Activated naive CD4-positive, alpha-beta T cell treated with Interleukin-2 at 50 U/mL for 16 hours (primary cell): ENCODE measurements at regions not wholly inside any gene's neighbourhood (a gene's known extent, or its start where the extent isn't known, plus 50 kb on each side); places are given as distances from the start of the nearest gene placed in this dataset.
"Not testable (repeated sequence)": the region's sequence is repeated elsewhere in the genome, so short reads cannot be mapped to it uniquely, and the experiment has no call there.

Experiments
- DNase-seq: peaks from one replicate; pipeline ENCODE4 v3.0.0-alpha.2; 2020

DNA sequence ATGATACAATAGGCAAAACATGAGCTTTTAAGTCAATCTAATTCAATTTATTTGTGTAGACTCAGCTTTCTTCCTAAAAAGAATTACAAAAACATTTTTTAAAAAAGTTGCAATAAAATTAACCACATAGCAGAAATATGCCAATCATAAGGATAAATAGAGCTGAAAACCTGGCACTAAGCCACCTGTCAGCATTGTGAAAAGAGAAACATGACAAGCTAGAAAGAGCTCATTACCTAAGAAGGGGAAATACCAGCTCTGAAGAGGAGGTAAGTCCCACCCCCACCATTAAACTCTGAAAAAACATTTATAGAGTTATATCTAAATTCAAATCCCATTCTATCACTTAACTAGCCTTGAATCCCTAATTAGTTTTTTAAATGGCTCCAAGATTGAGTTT is 372.9 kb downstream of the OSTF1 start:
- DNase-seq, result no peak

DNA sequence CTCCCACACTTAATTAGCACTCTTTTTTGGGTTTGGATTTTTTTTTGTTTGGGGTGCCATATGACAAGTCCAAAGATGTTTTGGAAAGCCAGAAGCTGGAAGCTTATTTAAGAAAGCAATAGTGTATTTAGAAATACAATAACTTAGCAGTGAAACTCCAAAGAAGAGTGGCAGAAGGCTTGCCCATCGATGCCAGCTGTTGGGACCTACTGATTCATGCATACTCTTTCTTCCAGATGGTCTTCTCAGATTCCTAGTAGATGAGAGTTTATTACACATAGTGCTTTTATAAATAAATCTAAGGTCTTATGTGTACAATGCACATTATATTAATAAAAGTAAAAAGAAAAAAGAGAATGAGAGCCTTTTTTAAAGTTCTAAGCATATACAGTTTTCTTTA is 374.6 kb downstream of the OSTF1 start:
- no peak for DNase-seq

DNA sequence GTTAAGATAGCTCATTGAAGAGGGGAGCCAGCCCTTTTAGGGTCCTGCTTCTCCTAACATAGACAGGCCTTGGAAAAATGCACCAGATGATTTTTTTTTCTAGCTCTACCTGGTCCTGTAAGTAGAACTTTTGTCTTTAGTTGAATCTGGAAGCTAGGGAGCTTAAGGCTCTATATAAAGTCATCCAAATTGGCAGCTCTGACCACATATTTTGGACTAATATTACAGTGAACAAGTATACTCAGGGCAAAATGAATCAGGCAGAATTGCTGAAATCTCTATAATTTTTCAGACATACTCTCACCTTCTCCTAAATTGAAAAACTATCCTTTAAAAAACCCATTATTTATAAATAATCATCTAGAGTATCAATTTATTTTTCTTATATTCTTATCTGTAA is 375.6 kb downstream of the OSTF1 start:
- no peak for DNase-seq

DNA sequence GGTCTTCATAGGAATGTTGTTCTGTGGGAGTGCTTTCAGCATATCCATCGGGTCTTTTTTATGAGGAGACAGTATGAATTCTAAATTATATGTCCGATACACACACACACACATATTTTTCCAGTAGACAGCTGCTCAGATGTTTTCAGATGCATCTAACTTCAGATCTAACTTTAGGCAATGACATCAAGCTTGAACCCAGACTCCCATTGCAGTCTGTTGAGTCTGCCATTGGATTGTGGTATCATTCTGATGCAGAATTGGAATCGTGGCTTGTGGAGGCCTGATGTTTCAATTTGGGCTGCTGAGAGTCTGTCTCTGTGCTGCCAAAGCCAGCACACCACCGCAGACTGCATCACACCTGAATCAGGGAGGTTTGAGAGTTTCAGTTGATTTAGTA is 376.4 kb downstream of the OSTF1 start:
- DNase-seq, result no peak

DNA sequence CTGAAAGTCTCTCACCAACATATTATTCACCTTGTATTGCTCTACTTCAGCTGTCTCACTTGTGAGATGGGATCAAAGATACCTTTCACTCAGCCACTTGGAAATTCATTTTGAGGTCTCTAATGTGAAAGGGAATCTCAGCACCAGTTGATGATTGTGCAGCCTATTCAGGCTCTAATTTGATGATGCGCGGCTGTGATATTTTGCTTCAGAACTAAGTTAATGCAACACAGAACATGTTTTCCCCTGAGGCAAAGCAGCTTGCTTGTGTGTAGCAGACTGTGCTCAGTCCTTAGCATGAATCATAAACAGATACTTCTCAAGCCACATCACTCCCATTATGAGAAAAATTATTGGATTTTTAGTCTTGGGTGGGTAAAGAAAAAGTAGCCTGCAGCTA is 378.8 kb downstream of the OSTF1 start:
- no peak for DNase-seq

DNA sequence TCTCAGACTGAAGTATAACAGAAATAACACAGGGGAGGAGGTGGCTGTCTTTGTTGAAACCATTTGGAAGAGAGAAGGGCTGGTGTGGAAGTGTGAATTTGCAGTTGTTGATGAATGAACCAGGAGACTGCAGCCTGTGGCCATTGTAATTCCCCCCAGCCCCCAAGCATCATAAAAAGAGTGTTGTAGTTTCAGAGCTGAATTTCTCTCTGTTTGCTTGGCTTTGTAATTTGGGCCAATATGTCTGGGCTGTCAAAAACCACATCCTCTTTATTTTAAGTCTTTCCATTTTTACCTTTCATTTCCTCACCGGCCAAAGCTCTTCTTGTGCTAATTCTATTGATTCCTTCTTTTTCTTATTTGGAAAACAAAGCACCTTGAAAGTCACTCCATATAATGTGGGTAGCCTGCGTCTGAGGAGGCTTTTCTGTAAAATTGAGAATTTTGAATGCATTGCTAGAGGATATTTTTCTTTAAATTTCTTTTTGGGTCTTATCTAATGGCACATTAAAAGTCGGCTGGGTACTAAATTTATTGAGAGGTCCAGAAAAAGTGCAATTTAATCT is 383.3 kb downstream of the OSTF1 start:
- no peak for DNase-seq

DNA sequence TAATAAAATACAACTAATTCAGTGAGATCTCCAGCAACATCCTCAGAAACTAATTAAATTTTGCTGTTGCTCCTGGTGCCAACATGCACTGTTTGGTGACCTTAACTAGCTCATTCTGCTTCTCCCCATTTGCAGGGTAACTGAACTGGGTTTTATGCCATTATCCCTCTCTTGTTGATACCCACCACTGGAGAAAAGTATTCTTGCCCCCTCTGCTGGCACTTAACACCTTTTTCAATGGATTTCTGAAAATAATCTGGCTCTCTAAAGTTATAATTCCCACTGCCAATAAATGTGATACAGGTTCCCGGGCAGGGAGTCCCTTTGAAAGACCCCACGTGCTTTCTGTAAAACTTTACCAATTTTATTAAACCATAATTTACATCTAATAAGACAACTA is 394.3 kb downstream of the OSTF1 start:
- DNase-seq, result no peak

DNA sequence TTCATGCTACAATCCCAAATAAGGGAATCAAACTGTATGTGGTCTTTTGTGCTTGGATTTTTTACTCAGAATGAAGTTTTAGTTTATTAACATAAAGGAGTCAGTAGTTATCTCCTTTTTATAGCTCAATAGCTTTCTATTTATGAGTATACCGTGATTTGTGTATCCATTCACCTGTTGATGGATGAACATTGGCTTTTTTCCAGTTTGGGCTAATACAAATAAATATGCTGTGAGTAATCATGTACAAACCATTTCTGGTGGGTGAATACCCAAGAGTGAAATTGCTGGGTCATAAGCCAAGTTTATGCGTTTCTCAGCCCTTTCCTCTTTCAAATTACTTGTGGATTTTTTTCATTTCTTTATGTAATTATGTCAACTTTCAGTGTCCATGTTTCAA is 395.3 kb downstream of the OSTF1 start:
- DNase-seq, result no peak

DNA sequence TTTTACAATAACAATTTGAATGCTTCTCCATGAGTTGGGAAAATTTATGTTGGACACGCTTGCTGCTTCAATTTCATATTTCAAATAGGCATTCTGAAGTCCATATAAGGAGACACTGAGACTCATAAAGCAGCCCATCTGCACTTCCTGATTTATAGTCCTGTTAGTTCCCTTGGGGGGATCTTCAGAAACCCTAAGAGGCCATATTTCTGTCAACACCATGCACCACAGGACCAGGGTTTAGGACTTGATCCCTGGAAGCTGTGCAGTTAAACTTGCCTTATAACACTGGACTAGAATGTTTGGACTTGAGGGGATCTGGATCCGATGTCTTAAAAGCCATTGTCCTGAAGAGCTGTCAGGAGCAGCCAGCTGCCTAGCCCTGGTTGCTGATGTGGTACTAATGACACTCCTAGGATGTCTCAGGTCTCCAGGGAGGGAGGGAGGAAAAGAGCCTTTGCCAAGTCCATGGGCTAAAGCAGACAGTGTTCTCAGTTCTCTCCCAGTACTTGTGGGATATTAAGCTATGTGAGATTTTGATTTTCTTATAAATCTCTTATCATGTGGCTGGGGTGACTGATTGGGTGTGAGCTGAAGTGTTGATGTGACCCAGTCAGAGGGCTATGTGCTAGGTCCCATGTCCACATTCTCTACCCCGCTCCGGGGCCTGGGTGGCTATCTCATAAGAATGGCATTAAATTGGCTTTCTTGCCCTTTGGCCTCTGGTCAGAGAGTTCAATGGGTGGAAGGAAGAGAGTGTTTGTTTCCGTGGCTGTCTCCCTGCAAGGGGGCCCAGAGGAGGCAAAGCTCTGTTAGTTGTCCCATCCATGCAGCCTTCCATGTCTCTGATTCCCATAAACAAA is 399.8 kb downstream of the OSTF1 start:
- no peak for DNase-seq

DNA sequence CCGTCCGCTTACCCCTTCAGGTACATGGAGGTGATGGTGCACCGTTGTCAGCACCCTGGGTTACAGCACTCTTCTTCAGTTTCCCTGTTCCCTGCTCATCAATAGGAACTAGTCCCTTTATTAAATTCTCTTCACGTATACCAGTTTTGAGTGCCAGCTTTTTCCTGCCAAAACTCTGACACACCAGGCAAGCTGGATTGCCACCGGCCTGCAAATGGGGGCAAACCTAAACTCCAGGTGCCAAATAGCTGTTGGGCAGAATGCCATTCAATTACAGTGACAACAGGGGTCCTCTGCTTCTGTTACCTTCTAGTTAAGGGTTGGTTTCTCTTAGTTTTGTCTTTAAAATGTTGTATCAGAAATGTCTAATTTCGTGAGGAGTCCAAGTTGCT is 400.4 kb downstream of the OSTF1 start:
- no peak for DNase-seq

DNA sequence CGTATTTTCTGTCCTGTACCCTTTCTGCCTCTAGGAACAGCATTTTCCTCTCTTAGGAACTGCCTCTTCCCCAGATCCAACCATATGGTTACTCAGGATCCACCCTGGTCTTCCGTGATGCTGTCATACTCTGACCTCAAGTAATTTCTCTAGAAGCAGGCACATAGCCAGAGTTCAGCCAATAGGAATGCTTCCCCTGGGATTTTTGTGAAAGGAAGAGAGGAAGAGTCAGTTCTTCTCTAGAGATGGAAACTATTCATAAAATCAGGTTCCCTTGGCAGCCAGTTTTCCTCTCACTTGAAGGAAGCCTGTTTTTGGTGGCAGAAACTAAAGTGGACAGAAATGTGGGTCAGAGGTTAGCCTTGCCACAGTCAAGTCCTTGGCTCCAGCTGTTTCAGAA is 400.1 kb upstream of the PCSK5 start:
- DNase-seq, result no peak

DNA sequence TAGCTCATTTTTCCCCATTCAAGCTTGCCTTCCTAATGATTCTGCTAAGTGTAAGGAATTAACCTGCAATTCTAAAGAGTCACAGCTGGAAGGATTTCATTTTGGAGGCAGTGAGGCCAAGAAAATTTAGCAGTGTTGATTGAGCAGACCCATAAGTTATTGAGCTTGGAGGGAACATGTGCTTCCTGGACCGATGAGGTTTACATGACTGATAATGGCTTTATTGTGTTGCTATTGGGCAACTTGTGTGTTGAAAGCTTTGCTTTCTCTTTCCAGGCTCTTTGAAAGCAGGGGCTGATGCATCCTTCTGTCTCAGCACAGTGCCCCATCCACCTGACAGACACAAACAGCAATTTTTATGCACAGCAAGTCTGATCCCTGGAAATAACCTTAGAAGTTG is 398.9 kb upstream of the PCSK5 start:
- no peak for DNase-seq

DNA sequence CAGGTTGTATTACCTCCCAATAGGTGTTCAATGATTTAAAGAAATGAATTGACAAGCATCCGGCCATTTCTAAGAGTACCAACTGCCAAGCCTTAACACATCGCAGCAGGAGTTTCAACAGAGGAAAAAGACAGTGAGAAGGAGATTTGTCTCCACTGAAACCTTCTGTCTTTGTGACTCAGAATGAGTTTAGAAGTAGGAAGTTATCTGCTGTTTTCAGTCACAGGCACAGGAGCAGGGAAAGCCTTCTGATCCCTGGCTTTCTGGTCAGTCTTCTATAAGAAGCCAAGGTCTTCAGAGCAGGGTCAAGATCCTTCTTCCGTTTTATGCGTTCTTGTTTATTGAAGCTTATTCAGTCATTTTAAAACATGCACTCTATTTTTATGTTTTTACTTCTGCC is 390.7 kb upstream of the PCSK5 start:
- no peak for DNase-seq

DNA sequence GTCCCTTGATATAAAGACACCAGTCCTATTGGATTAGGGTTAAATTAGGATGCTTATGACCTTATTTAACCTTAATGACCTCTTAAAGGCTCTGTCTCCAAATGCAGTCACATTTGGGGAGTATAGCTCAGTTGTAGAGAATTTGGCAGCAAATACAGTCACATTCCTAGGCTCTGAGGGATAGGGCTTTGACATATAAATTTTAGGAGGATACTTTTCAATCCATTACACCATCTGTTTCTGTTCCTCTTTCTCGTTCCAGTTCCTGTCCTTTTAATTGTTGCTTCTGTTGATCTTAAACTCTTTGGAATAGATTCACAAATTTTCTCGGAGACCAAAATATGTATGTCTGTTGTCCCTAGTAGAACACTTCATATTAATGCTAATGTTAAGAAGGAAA is 390.0 kb upstream of the PCSK5 start:
- no peak for DNase-seq

DNA sequence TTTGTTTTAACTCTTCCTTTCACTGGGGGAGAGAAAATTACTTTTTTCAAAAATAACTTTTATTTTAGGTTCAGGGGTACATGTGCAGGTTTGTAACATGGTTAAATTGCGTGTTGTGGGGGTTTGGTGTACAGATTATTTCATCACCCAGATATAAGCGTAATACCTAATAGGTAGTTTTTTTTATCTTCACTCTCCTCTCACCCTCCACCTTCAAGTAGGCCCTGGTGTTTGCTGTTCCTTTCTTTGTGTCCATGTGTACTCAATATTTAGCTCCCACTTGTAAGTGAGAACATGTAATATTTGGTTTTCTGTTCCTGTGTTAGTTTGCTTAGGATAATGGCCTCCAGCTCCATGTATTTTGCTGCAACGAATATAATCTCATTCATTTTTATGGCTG is 389.5 kb upstream of the PCSK5 start:
- not testable (repeated sequence) for DNase-seq

DNA sequence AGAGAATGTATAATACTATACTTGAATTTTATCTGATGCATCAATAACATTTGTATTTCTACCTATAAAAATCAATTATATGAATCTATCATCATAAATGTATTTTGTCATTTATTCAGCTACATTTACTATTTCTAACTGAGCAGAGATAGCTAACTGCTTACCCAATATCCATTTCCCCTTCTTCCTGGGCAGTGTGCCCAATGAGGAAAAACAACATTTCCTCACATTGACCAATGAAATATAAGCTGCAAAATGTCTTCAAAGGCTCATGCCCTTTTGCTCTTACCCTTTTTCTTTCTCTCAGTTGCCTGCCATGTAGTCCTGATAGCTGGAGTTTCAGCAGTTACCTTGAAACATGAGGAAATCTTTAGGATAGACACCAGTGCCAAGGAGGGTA is 385.8 kb upstream of the PCSK5 start:
- DNase-seq, result no peak

DNA sequence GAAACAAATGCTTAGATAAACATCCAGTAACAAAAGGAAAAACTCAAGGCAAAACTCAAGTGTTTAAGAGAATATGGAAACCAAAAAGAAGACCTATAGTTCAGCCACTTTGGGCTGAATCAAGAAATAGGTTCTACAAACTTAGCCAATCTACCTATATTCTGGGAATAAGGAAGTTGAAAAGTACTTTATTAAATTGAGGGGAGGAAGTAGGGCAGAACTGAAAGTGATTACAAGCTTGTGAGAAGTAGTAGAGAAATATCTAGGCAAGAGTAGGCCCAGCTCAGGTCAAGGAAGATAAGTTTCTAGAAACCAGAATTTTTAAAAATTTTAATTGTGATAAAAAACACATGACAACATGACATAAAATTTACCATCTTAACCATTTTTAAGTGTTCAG is 384.8 kb upstream of the PCSK5 start:
- no peak for DNase-seq

DNA sequence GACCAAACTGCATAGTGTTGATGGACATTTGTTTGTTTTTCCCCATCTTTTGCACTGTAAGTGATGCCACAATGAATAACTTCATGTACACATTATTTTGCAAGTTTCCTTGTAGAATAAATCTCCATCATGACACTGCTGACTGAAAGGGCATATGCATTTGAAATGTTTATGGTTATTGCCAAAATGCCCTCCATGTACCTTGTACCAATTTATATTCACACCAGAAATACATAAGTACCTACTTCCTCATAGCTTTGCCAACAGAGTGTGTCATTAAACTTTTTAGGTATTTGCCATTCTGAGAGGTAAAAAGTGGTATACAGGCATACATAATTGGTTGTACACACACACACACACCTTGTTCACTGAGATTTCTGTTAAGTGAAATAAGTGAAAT is 361.0 kb upstream of the PCSK5 start:
- no peak for DNase-seq

DNA sequence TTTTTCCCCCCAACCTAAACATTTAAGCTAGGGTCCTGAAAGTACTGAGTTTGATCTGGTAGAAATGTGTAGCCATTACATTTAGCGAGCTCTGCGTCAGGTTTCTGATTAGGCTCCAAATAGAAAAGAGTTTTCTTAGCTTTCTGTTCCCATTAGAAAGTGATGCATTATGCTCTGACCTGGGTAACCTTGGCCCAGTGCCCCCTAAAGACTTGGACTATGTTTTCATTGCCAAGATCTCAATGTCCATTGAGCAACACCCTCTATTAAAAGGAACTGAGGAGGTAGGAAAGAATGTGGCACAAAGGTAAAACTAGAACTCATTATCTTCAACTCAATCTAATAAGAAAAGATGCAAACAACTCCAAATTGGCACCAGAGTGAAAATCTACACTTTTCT is 358.9 kb upstream of the PCSK5 start:
- DNase-seq, result no peak

DNA sequence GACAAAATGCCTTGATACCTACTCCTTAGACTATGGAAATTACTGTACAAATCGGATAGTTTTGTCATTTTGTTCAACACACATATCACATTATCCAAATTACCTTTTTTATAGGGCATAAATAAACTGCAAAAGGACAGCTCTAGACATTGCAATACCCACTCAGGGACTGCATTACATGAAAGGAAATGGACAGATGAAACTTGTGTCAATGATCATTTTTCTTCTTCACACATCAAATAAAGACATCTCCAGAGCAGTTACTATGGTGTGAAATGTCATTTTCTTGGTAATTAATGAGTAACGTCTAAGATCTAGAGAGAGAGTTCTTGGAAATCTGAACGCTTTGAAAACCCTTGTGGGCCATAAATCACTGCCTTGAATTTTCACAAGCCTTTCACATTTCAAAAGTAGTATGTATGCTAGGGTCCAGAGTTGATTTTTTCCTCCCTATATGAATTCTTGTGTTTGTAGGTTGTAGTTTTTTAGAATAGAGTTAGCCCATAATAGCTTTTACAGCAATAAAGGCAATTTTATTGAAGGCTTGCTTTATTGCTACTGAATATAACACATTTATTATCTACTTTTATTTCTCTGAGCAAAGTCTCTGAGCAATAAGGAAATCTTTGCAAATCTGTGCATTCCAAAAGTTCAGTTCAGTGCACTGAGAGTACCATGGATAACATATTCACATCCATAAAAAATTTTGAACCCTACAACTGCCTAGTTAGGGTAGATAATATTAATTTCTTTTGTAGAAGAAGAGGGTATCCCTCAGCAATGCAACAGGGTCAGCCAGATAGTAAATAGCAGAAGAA is 358.0 kb upstream of the PCSK5 start:
- no peak for DNase-seq

DNA sequence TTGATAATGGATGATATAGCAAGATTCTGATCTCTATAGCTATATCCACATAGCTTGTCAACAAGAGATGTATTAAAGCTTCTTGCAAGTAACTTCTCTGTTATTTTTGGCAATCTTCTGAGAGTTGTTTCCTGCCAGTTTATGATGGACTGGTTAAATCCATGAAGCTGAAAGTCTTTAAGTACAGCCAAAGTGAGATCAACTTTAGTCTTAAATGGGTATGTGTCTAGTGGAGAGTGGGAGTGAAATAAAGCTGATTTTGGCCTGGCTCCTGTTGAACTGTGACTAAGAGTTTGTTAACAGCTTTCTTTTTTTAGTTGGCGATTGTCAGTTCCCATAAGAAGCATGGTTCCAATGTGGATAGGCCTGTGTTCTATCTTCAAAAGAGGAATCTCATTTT is 350.9 kb upstream of the PCSK5 start:
- DNase-seq, result no peak

DNA sequence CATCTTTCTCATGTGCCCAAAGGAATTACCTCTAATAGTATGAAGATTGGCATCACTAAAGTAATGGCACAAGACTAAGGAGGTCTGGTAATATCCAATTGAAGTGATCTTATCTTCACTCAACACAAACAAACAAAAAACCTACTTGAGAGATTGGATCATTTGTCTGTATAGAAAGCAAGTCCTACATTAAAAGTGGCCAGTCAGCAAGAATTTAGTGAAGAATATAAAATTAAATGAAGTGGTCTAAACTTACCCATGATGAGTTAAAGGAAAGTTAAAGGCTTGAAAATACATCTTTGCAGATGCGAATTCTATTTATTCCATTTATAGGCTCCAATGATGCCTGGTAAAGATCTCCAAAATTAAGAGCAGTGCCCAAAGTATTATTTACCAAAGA is 350.3 kb upstream of the PCSK5 start:
- no peak for DNase-seq

DNA sequence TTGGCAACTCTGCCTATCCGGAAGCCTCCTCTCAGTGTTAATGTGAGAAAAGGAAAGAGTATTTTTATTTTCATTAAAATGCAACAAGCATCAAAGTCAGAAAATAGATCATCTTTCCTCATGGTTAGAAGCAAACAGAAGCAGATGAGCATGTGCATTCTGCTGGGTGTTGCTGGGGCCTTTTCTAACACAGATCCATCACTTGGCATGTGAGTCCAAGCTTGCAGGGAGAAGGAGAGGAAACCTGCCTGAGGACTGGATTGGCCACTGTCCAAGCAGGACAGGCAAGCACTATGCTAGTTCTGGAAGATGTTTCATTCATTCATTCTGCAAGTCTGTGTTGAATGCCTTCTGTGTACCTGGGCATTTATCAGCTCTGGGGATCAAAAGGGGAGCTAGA is 348.7 kb upstream of the PCSK5 start:
- DNase-seq, result no peak

DNA sequence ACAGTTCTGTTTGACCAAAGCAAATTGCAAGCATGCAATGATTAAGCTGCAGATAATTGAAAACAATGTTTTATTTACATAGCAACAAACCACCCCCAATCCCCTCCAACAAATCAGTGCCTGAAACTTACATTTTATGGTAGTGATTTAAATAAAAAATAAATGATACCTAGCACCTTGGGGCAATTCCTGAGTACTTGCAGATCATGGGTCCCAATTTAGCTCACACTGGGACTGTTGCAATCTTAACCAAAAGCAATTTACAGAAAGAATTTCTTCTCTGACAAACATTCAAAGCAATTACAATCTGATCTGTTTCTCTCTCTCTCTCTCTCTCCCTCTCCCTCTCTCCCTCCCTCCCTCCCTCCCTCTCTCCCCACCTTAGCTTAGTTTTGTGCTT is 345.7 kb upstream of the PCSK5 start:
- DNase-seq, result no peak
